ENCODE measurements at regions not wholly inside any gene's neighbourhood (a gene's known extent, or its start where the extent isn't known, plus 50 kb on each side); places are given as distances from the start of the nearest gene placed in this dataset.

DNA sequence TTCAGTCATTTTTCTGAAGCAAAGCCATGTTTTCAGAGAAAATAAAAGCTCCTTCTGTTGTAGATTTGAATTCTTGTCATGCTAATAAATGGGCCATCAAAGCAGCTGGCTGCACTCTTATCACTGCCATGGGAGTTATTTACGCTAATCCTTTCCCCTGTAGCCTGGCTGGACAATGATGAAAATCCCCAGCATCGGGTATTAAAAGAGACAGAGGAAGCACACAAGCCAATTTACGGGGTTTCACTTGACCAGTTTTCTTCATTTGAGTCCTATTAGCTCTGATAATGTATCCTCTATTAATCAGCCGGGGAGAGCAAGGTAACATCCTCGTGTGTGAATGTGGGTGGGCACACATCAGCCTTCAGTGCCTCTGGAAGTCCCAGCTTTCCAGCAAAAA, 470.2 kb upstream of the API5 start:
- no peak overlapping the region for H3K4me3 ChIP-seq (ENCODE audit: low read length)
- H3K79me2 ChIP-seq (ENCODE audit: low read length), result no peaks in the 10 kb centered on the region
- H3K27ac ChIP-seq (ENCODE audit: low read length), result no peak overlapping the region
- no peaks in the 10 kb centered on the region for H3K4me1 ChIP-seq (ENCODE audit: low read length)
- no peaks in the 10 kb centered on the region for H3F3A ChIP-seq (ENCODE audit: insufficient read depth, low read length)
- no peaks in the 10 kb centered on the region for H3K36me3 ChIP-seq (replicated peaks; ENCODE audit: insufficient read depth, low read length)
- no peak overlapping the region for H3K9ac ChIP-seq (ENCODE audit: low read length)
- H3K9me3 ChIP-seq (replicated peaks; ENCODE audit: insufficient read depth, low read length), result no peaks in the 10 kb centered on the region
- no peaks in the 10 kb centered on the region for H3K9me2 ChIP-seq (replicated peaks; ENCODE audit: insufficient read depth, low read length)
- H3K4me2 ChIP-seq (ENCODE audit: low read depth, low read length), result no peak overlapping the region
- no peak for DNase-seq
- H3K27me3 ChIP-seq (replicated peaks; ENCODE audit: insufficient read depth, low read length), result no peaks in the 10 kb centered on the region
- no peak overlapping the region for H2AFZ ChIP-seq (ENCODE audit: low read length)
- TF ChIP-seq, protein P1, sequence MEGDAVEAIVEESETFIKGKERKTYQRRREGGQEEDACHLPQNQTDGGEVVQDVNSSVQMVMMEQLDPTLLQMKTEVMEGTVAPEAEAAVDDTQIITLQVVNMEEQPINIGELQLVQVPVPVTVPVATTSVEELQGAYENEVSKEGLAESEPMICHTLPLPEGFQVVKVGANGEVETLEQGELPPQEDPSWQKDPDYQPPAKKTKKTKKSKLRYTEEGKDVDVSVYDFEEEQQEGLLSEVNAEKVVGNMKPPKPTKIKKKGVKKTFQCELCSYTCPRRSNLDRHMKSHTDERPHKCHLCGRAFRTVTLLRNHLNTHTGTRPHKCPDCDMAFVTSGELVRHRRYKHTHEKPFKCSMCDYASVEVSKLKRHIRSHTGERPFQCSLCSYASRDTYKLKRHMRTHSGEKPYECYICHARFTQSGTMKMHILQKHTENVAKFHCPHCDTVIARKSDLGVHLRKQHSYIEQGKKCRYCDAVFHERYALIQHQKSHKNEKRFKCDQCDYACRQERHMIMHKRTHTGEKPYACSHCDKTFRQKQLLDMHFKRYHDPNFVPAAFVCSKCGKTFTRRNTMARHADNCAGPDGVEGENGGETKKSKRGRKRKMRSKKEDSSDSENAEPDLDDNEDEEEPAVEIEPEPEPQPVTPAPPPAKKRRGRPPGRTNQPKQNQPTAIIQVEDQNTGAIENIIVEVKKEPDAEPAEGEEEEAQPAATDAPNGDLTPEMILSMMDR (IDR thresholded peaks at IDR 0.05; ENCODE audit: low read length), result no peak
- TF ChIP-seq EZH2 (optimal IDR thresholded peaks at IDR 0.05; ENCODE audit: low read depth, low read length) (no peak), EZH2phosphoT487 (IDR thresholded peaks at IDR 0.05; ENCODE audit: low read length) (no peak)
- H4K20me1 ChIP-seq (ENCODE audit: insufficient read depth, low read length), result no peaks in the 10 kb centered on the region

DNA sequence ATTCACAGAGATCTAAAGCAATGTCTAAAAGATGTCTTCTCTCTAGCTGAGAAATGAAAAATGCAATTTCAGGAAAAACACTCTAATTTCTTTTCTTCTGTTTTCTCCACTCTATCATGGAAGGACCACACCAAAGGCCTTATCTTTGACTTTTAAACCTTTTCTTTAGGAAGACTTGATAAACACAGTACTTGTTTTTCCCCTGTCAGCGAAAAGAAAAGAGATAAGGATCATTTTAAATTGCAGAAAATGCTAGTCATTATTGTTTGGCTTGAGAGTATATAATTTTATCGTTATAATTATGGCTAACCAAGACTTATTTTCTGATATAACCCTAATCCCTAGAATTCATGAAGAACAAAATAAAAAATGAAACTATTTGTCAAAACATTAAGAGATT, 462.4 kb upstream of the API5 start:
- Histone ChIP-seq H4K20me1 (ENCODE audit: insufficient read depth, low read length) (no peaks in the 10 kb centered on the region), H3K9me2 (replicated peaks; ENCODE audit: insufficient read depth, low read length) (no peaks in the 10 kb centered on the region)
- no peak for DNase-seq

DNA sequence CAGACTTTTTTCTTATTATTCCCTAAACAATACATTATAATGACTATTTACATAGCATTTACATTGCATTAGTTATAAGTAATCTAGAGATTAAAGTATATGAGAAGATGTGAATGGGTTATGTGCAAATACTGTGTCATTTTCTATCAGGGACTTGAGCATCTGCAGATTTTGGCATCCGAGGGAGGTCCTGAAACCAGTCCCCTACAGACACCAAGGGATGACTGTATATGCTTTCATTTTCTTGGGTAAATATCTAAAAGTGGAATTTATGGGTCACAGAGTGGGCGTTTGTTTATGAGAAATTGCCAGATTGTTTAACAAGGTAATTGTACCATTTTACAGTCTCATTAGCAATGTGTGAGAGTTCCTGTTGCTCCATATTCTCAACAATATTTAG, 454.5 kb upstream of the API5 start:
- H3K4me3 ChIP-seq (ENCODE audit: low read length), result no peak overlapping the region
- no peak overlapping the region for H3K9ac ChIP-seq (ENCODE audit: low read length)

More for the DNA sequence above, 462.4 kb upstream of the API5 start:
- no peaks in the 10 kb centered on the region for H3K36me3 ChIP-seq (replicated peaks; ENCODE audit: insufficient read depth, low read length)
- no peak overlapping the region for H2AFZ ChIP-seq (ENCODE audit: low read length)
- H3K4me3 ChIP-seq (ENCODE audit: low read length), result no peak overlapping the region
- no peak overlapping the region for H3K27ac ChIP-seq (ENCODE audit: low read length)
- H3K27me3 ChIP-seq (replicated peaks; ENCODE audit: insufficient read depth, low read length), result no peaks in the 10 kb centered on the region
- H3F3A ChIP-seq (ENCODE audit: insufficient read depth, low read length), result no peaks in the 10 kb centered on the region
- H3K9ac ChIP-seq (ENCODE audit: low read length), result no peak overlapping the region
- no peaks in the 10 kb centered on the region for H3K9me3 ChIP-seq (replicated peaks; ENCODE audit: insufficient read depth, low read length)
- no peak overlapping the region for H3K4me2 ChIP-seq (ENCODE audit: low read depth, low read length)
- H3K79me2 ChIP-seq (ENCODE audit: low read length), result no peaks in the 10 kb centered on the region
- no peaks in the 10 kb centered on the region for H3K4me1 ChIP-seq (ENCODE audit: low read length)
- TF ChIP-seq EZH2phosphoT487 (IDR thresholded peaks at IDR 0.05; ENCODE audit: low read length) (no peak), EZH2 (optimal IDR thresholded peaks at IDR 0.05; ENCODE audit: low read depth, low read length) (no peak)
- TF ChIP-seq, protein P1 (IDR thresholded peaks at IDR 0.05; ENCODE audit: low read length), result no peak

More for the DNA sequence above, 454.5 kb upstream of the API5 start:
- Histone ChIP-seq H4K20me1 (ENCODE audit: insufficient read depth, low read length) (no peaks in the 10 kb centered on the region), H3K4me2 (ENCODE audit: low read depth, low read length) (no peak overlapping the region), H3K36me3 (replicated peaks; ENCODE audit: insufficient read depth, low read length) (no peaks in the 10 kb centered on the region), H2AFZ (ENCODE audit: low read length) (no peak overlapping the region), H3F3A (ENCODE audit: insufficient read depth, low read length) (no peaks in the 10 kb centered on the region), H3K4me1 (ENCODE audit: low read length) (no peaks in the 10 kb centered on the region), H3K9me2 (replicated peaks; ENCODE audit: insufficient read depth, low read length) (no peaks in the 10 kb centered on the region), H3K27ac (ENCODE audit: low read length) (no peak overlapping the region), H3K27me3 (replicated peaks; ENCODE audit: insufficient read depth, low read length) (no peaks in the 10 kb centered on the region), H3K9me3 (replicated peaks; ENCODE audit: insufficient read depth, low read length) (no peaks in the 10 kb centered on the region), H3K79me2 (ENCODE audit: low read length) (no peaks in the 10 kb centered on the region)
- DNase-seq, result no peak
- TF ChIP-seq EZH2phosphoT487 (IDR thresholded peaks at IDR 0.05; ENCODE audit: low read length) (no peak), EZH2 (optimal IDR thresholded peaks at IDR 0.05; ENCODE audit: low read depth, low read length) (no peak)
- TF ChIP-seq, protein P1 (IDR thresholded peaks at IDR 0.05; ENCODE audit: low read length), result no peak

Measured in MM.1S (cell line).